ENCODE measurements at regions not wholly inside any gene's neighbourhood (a gene's known extent, or its start where the extent isn't known, plus 50 kb on each side); places are given as distances from the start of the nearest gene placed in this dataset.

DNA sequence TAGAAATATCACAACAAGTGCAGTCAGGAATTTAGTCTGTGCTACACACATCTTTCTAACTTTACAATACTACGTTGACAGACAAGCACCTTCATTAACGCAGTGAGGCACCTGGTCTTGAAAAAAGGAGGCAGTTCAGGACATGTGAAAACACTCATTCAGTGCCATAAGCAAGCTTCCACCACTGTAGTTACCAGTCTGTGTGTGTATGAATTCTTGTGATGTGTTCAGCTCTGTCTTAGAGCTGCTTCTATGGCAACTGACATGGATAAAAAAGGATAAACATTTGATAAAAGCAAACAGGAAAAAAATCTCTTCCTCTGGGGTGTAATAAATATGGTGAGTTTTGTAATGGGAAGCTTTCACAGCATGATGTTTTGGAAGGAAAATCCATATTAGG lies 623.8 kb upstream of the NXPH2 start:
- no peak for DNase-seq
- Histone ChIP-seq H3K9me3 (no peaks in the 10 kb centered on the region), H3K4me1 (no peaks in the 10 kb centered on the region), H3K4me3 (no peak overlapping the region), H3K27me3 (no peaks in the 10 kb centered on the region), H3K36me3 (no peaks in the 10 kb centered on the region), H3K27ac (no peak overlapping the region)
- WGBS, 5 donors, result 52 to 79% (median 76%) methylated on average over 2 of the region's 2 CpGs
- intact Hi-C loops (cut with DNase I; ENCODE audit: low total_unique reads), result no loop called here
- TF ChIP-seq POLR2A (IDR thresholded peaks at IDR 0.05), result no peak
- no peak for TF ChIP-seq POLR2AphosphoS5 (IDR thresholded peaks at IDR 0.05)
- no peak for TF ChIP-seq EP300 (IDR thresholded peaks at IDR 0.05)
- TF ChIP-seq, protein P1, sequence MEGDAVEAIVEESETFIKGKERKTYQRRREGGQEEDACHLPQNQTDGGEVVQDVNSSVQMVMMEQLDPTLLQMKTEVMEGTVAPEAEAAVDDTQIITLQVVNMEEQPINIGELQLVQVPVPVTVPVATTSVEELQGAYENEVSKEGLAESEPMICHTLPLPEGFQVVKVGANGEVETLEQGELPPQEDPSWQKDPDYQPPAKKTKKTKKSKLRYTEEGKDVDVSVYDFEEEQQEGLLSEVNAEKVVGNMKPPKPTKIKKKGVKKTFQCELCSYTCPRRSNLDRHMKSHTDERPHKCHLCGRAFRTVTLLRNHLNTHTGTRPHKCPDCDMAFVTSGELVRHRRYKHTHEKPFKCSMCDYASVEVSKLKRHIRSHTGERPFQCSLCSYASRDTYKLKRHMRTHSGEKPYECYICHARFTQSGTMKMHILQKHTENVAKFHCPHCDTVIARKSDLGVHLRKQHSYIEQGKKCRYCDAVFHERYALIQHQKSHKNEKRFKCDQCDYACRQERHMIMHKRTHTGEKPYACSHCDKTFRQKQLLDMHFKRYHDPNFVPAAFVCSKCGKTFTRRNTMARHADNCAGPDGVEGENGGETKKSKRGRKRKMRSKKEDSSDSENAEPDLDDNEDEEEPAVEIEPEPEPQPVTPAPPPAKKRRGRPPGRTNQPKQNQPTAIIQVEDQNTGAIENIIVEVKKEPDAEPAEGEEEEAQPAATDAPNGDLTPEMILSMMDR (IDR thresholded peaks at IDR 0.05), result no peak

DNA sequence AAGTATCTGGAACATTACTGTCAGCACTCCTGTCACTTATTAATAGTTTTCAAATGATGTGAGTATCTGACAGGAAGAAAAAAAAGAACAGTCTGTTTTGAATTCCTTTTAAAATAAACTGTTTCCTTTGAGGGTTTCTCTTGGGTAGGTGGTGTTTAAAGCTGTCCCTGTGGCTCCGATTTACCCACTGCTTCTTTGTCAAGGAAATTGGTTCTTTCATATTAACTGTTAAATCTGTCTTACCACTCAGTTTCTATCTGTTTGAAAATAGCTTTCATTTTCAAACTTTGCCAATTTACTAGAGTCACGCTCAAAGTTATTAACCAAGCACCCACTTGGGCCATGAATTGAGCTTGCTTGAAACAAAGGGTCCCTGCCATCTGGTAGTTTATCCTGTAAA lies 614.6 kb upstream of the NXPH2 start:
- Histone ChIP-seq H3K27ac (no peak overlapping the region), H3K4me3 (no peak overlapping the region), H3K27me3 (no peaks in the 10 kb centered on the region), H3K36me3 (no peaks in the 10 kb centered on the region), H3K4me1 (no peaks in the 10 kb centered on the region), H3K9me3 (no peaks in the 10 kb centered on the region)
- TF ChIP-seq EP300 (IDR thresholded peaks at IDR 0.05) (no peak), POLR2AphosphoS5 (IDR thresholded peaks at IDR 0.05) (no peak), POLR2A (IDR thresholded peaks at IDR 0.05) (no peak)
- TF ChIP-seq, protein P1 (IDR thresholded peaks at IDR 0.05), result no peak
- no peak for DNase-seq
- 67 to 80% (median 76%) methylated on average over 2 of the region's 2 CpGs for WGBS, 5 donors
- intact Hi-C loops (cut with DNase I; ENCODE audit: low total_unique reads), result no loop called here

DNA sequence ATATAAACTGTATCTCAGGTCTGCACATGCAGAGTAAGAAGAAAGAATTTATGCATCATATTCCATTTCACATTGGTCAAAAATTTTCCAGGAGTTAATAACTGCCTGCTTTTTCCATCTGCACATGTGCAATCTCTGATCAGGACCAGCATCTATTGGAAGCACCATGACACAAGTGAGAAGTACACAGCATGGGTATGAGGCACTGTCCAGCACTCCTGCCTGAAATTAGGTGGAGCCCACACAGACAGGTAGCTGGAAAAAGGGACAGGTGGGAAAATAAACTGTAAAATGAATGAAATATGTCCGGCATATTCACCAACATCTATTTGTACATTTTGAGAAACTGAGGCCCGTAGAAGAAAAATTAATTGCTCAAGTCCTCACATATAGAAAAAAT lies 609.2 kb upstream of the NXPH2 start:
- Histone ChIP-seq H3K4me3 (no peak overlapping the region), H3K4me1 (no peaks in the 10 kb centered on the region), H3K36me3 (no peaks in the 10 kb centered on the region), H3K27me3 (no peaks in the 10 kb centered on the region), H3K9me3 (no peaks in the 10 kb centered on the region), H3K27ac (no peak overlapping the region)
- DNase-seq, result no peak
- TF ChIP-seq EP300 (IDR thresholded peaks at IDR 0.05), result no peak
- TF ChIP-seq, protein P1 (IDR thresholded peaks at IDR 0.05), result no peak
- no peak for TF ChIP-seq POLR2AphosphoS5 (IDR thresholded peaks at IDR 0.05)
- 88 to 94% (median 94%) methylated on average over 2 of the region's 2 CpGs for WGBS, 5 donors
- intact Hi-C loops (cut with DNase I; ENCODE audit: low total_unique reads), result no loop called here

DNA sequence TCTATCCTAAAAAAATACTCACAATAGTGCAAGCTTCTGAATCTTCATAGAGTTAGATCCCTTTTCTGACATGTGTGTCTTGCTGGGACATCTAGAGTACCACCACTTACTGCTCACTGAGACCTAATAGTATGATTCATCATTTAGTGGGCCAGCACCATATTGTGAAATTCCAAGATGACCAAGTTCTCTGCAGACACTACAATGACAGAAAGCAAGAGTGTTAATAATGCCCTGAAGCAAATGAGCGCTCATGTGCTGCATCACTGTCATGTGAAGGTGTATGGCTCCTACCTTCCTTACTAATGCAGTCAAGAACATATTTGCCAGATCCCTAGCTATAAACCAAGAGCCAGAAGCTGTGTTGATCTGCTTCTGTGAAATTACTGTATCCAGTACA lies 606.2 kb upstream of the NXPH2 start:
- 90 to 100% (median 94%) methylated on average over 1 of the region's 1 CpG for WGBS, 5 donors
- DNase-seq, result no peak
- H3K27me3 ChIP-seq, result no peaks in the 10 kb centered on the region
- no peaks in the 10 kb centered on the region for H3K36me3 ChIP-seq
- no peak overlapping the region for H3K4me3 ChIP-seq
- H3K4me1 ChIP-seq, result no peaks in the 10 kb centered on the region
- no peak overlapping the region for H3K27ac ChIP-seq
- intact Hi-C loops (cut with DNase I; ENCODE audit: low total_unique reads), result no loop called here
- H3K9me3 ChIP-seq, result no peaks in the 10 kb centered on the region
- TF ChIP-seq EP300 (IDR thresholded peaks at IDR 0.05), result no peak
- TF ChIP-seq, protein P1 (IDR thresholded peaks at IDR 0.05), result no peak
- TF ChIP-seq POLR2AphosphoS5 (IDR thresholded peaks at IDR 0.05), result no peak
- no peak for TF ChIP-seq POLR2A (IDR thresholded peaks at IDR 0.05)

DNA sequence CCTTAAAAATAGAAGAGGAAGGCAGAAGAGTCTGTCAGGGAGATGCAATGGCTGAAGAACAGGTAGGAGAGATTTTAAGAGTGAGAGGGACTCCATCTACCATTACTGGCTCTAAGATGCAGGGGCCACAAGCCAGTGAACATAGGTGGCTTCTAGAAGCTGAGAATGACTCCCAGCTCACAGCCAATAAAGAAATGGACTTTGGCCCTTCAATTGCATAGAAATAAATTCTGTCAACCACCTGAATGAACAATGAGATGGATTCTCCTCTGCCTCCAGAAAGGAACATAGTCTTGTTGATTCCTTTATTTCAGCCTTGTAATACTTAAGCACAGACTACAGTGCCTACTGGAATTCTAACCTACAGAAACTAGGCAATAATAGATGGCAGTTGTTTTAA lies 603.3 kb upstream of the NXPH2 start:
- TF ChIP-seq POLR2A (IDR thresholded peaks at IDR 0.05), result no peak
- TF ChIP-seq EP300 (IDR thresholded peaks at IDR 0.05), result no peak
- TF ChIP-seq, protein P1 (IDR thresholded peaks at IDR 0.05), result no peak
- no peak for TF ChIP-seq POLR2AphosphoS5 (IDR thresholded peaks at IDR 0.05)

More for the DNA sequence above, 603.3 kb upstream of the NXPH2 start:
- no peak for DNase-seq
- H3K27ac ChIP-seq, result no peak overlapping the region
- H3K4me1 ChIP-seq, result no peaks in the 10 kb centered on the region
- H3K36me3 ChIP-seq, result no peaks in the 10 kb centered on the region
- no peaks in the 10 kb centered on the region for H3K27me3 ChIP-seq
- intact Hi-C loops (cut with DNase I; ENCODE audit: low total_unique reads), result no loop called here
- no peak overlapping the region for H3K4me3 ChIP-seq
- H3K9me3 ChIP-seq, result no peaks in the 10 kb centered on the region
